ENCODE measurements at regions not wholly inside any gene's neighbourhood (a gene's known extent, or its start where the extent isn't known, plus 50 kb on each side); places are given as distances from the start of the nearest gene placed in this dataset.

DNA sequence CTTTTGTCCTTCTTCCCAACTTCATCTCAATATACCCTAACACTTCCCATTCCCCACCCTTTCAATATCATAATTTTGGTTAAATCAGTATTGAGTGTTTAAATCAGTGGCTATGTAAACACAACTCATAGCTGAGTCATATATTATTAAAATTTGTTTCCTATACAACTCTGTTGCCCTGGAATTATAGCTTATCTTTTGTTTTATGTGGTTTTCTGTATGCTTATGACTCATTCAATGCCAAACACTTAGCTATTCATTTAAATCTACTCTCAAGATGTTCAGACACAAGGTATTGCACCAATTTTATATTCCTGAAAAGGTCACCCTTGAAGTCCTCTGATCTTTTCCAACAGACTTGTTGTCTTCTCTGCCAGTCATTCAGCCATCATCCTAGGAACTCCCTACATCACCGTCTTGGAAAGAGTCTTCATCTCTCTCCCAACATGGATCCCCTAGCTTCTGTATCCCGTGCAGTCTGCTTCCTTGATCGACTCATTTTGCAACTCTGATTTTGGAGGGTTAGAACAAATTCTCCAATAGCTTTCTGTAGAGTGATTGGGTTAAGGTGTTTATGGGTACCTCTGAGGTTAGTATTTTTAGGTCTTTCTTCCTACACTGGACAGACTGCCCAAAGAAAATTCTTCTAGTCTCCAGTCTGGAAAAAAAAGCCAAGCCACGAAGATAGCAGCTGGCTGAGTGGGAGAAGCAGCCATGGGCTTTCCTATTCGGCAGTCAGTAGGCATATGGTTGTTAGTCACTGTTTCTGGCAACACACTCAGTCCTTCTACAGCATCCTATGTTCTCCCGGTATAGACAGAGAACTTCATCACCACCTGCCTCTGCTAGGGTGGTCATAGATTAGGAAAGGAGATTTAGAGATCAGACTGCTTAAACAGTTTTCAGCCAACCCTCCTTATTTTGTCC is 102.1 kb downstream of the CRPPA start:
- TF ChIP-seq, protein P1, sequence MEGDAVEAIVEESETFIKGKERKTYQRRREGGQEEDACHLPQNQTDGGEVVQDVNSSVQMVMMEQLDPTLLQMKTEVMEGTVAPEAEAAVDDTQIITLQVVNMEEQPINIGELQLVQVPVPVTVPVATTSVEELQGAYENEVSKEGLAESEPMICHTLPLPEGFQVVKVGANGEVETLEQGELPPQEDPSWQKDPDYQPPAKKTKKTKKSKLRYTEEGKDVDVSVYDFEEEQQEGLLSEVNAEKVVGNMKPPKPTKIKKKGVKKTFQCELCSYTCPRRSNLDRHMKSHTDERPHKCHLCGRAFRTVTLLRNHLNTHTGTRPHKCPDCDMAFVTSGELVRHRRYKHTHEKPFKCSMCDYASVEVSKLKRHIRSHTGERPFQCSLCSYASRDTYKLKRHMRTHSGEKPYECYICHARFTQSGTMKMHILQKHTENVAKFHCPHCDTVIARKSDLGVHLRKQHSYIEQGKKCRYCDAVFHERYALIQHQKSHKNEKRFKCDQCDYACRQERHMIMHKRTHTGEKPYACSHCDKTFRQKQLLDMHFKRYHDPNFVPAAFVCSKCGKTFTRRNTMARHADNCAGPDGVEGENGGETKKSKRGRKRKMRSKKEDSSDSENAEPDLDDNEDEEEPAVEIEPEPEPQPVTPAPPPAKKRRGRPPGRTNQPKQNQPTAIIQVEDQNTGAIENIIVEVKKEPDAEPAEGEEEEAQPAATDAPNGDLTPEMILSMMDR (IDR thresholded peaks at IDR 0.05) = no peak
- TF ChIP-seq SIN3A (IDR thresholded peaks at IDR 0.05; ENCODE audit: borderline replicate concordance, insufficient read depth, low read depth, low read length) (no peak), POLR2AphosphoS5 (IDR thresholded peaks at IDR 0.05; ENCODE audit: low read depth, low read length) (no peak; the same call in 1 of the 2 replicates), TCF7L2 (IDR thresholded peaks at IDR 0.05; ENCODE audit: low read depth, low read length) (peak; percentile 65)
- TF ChIP-seq, protein P2, sequence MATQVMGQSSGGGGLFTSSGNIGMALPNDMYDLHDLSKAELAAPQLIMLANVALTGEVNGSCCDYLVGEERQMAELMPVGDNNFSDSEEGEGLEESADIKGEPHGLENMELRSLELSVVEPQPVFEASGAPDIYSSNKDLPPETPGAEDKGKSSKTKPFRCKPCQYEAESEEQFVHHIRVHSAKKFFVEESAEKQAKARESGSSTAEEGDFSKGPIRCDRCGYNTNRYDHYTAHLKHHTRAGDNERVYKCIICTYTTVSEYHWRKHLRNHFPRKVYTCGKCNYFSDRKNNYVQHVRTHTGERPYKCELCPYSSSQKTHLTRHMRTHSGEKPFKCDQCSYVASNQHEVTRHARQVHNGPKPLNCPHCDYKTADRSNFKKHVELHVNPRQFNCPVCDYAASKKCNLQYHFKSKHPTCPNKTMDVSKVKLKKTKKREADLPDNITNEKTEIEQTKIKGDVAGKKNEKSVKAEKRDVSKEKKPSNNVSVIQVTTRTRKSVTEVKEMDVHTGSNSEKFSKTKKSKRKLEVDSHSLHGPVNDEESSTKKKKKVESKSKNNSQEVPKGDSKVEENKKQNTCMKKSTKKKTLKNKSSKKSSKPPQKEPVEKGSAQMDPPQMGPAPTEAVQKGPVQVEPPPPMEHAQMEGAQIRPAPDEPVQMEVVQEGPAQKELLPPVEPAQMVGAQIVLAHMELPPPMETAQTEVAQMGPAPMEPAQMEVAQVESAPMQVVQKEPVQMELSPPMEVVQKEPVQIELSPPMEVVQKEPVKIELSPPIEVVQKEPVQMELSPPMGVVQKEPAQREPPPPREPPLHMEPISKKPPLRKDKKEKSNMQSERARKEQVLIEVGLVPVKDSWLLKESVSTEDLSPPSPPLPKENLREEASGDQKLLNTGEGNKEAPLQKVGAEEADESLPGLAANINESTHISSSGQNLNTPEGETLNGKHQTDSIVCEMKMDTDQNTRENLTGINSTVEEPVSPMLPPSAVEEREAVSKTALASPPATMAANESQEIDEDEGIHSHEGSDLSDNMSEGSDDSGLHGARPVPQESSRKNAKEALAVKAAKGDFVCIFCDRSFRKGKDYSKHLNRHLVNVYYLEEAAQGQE (IDR thresholded peaks at IDR 0.05; ENCODE audit: insufficient read depth in 1 of 2, low read depth in 2 of 2, low read length in 1 of 2) = no peak

All from Panc1 (cell line).